ENCODE measurements at regions not wholly inside any gene's neighbourhood (a gene's known extent, or its start where the extent isn't known, plus 50 kb on each side); places are given as distances from the start of the nearest gene placed in this dataset.

GRCh38 chr20:50313827-50314677, 123.4 kb downstream of the CEBPB start:
- no peak for DNase-seq (ENCODE audit: low spot score)

GRCh38 chr20:50314678-50315335, 124.2 kb downstream of the CEBPB start:
- DNase-seq (ENCODE audit: low spot score): no peak

- no peak for DNase-seq (ENCODE audit: low spot score)
Measured at GRCh38 chr20:50315586-50316551, 125.2 kb downstream of the CEBPB start.

GRCh38 chr20:50317116-50317515, 126.5 kb downstream of the CEBPB start:
- no peak for DNase-seq (ENCODE audit: low spot score)

GRCh38 chr20:50317609-50318008, 127.0 kb downstream of the CEBPB start:
- DNase-seq (ENCODE audit: low spot score): no peak

GRCh38 chr20:50318710-50319109, 128.1 kb downstream of the CEBPB start:
- DNase-seq (ENCODE audit: low spot score): no peak

- no peak for DNase-seq (ENCODE audit: low spot score)
Measured at GRCh38 chr20:50320005-50320900, 129.6 kb downstream of the CEBPB start.

GRCh38 chr20:50320901-50321796, 130.5 kb downstream of the CEBPB start:
- DNase-seq (ENCODE audit: low spot score): peak; percentile 96

- DNase-seq (ENCODE audit: low spot score): no peak
Measured at GRCh38 chr20:50321797-50322480, 131.3 kb downstream of the CEBPB start.

- no peak for DNase-seq (ENCODE audit: low spot score)
Measured at GRCh38 chr20:50322703-50323131, 132.1 kb downstream of the CEBPB start.

GRCh38 chr20:50323209-50323608, 132.6 kb downstream of the CEBPB start:
- no peak for DNase-seq (ENCODE audit: low spot score)

GRCh38 chr20:50323777-50324775, 133.4 kb downstream of the CEBPB start:
- no peak for DNase-seq (ENCODE audit: low spot score)

GRCh38 chr20:50325215-50325614, 134.6 kb downstream of the CEBPB start:
- DNase-seq (ENCODE audit: low spot score): no peak

GRCh38 chr20:50325651-50326050, 135.0 kb downstream of the CEBPB start:
- DNase-seq (ENCODE audit: low spot score): no peak

GRCh38 chr20:50327666-50328065, 137.0 kb downstream of the CEBPB start:
- no peak for DNase-seq (ENCODE audit: low spot score)

- no peak for DNase-seq (ENCODE audit: low spot score)
Measured at GRCh38 chr20:50328222-50328979, 137.8 kb downstream of the CEBPB start.

Measured in AG08395 (cell line).